ENCODE measurements at regions not wholly inside any gene's neighbourhood (a gene's known extent, or its start where the extent isn't known, plus 50 kb on each side); places are given as distances from the start of the nearest gene placed in this dataset.

DNA sequence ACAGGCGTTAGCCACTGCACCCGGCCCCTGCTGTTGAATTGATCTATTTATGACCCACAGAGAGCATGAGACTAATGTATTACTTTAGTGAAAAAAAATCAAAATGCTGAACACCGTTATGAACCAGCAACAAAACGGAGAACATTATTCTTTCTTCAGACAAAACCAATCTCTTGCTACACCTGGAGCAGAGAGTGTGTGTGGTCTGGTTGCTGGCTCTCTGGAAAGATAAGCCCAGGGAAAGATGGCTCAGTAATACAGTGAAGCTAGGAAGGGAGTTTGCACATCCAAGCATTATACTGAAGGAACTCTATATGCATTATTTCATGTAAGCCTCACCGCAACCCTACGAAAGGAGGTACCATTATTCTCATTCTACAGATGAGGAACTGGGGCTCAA, 117.0 kb downstream of the GLUL start:
- DNase-seq (ENCODE audit: low read depth, low spot score) = no peak
- no peaks in the 10 kb centered on the region for H3K36me3 ChIP-seq (ENCODE audit: control insufficient read depth in 2 of 2, extremely low read depth in 1 of 2, insufficient read depth in 2 of 2, low read length in 2 of 2)
- no peaks in the 10 kb centered on the region for H3K9me1 ChIP-seq (ENCODE audit: control insufficient read depth, extremely low read depth, insufficient read depth, low read length)
- no peak overlapping the region for H2AFZ ChIP-seq (ENCODE audit: control insufficient read depth, low read length)
- no peaks in the 10 kb centered on the region for H3K79me2 ChIP-seq (ENCODE audit: control insufficient read depth, insufficient read depth, low read length)
- no peak overlapping the region for H3K4me2 ChIP-seq (ENCODE audit: control insufficient read depth, extremely low read depth, insufficient read depth, low read depth, low read length)
- H3K4me1 ChIP-seq (ENCODE audit: control insufficient read depth, extremely low read depth, insufficient read depth, low read length) = no peaks in the 10 kb centered on the region
- H4K20me1 ChIP-seq (ENCODE audit: control insufficient read depth, extremely low read depth, insufficient read depth, low read length) = no peaks in the 10 kb centered on the region
- TF ChIP-seq, protein P1, sequence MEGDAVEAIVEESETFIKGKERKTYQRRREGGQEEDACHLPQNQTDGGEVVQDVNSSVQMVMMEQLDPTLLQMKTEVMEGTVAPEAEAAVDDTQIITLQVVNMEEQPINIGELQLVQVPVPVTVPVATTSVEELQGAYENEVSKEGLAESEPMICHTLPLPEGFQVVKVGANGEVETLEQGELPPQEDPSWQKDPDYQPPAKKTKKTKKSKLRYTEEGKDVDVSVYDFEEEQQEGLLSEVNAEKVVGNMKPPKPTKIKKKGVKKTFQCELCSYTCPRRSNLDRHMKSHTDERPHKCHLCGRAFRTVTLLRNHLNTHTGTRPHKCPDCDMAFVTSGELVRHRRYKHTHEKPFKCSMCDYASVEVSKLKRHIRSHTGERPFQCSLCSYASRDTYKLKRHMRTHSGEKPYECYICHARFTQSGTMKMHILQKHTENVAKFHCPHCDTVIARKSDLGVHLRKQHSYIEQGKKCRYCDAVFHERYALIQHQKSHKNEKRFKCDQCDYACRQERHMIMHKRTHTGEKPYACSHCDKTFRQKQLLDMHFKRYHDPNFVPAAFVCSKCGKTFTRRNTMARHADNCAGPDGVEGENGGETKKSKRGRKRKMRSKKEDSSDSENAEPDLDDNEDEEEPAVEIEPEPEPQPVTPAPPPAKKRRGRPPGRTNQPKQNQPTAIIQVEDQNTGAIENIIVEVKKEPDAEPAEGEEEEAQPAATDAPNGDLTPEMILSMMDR (optimal IDR thresholded peaks at IDR 0.05 in 1 of 3, IDR thresholded peaks at IDR 0.05 in 1 of 3, conservative IDR thresholded peaks at IDR 0.05 in 1 of 3; ENCODE audit: extremely low read depth in 1 of 3, insufficient read depth in 2 of 3, low read length in 3 of 3) = no peak
- TF ChIP-seq EZH2 (IDR thresholded peaks at IDR 0.05; ENCODE audit: low read length) = no peak
- no peak overlapping the region for H3K27ac ChIP-seq (ENCODE audit: control insufficient read depth, insufficient read depth, low read length)
- FAIRE-seq = no peak
- dilution Hi-C loops (cut with MboI; ENCODE audit: extremely low pct_ligation_motif_present, low sequenced_read_pairs) = no loop called here
- no peaks in the 10 kb centered on the region for H3K27me3 ChIP-seq (ENCODE audit: control insufficient read depth, extremely low read depth, insufficient read depth, low read length)
- no peak overlapping the region for H3K9ac ChIP-seq (ENCODE audit: control insufficient read depth, extremely low read depth, insufficient read depth, low read length)
- H3K9me3 ChIP-seq (ENCODE audit: control insufficient read depth, low read depth, low read length) = no peaks in the 10 kb centered on the region
- no peak overlapping the region for H3K4me3 ChIP-seq (ENCODE audit: control insufficient read depth in 2 of 3, extremely low read depth in 1 of 3, insufficient read depth in 2 of 3, low read depth in 1 of 3, low read length in 3 of 3)

DNA sequence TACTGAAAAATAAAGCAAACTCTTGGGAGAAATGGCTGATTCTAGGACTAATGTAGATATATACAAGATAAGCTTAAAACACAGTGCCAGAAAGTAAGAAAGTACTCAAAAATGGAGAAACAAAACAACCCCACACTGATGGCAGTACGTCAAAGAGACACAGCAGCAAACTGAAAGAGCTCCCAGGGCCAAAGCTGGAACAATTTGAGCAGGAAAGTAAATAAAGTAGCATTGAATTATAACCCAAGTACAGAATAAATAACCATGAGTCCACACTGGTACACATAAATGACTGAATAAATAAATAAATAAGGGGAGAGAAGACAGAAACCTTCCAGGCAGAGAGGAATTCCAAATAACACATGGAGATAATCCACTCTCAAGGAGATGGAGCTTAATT, 120.9 kb downstream of the GLUL start:
- H3K9me1 ChIP-seq (ENCODE audit: control insufficient read depth, extremely low read depth, insufficient read depth, low read length) = no peaks in the 10 kb centered on the region
- H3K27me3 ChIP-seq (ENCODE audit: control insufficient read depth, extremely low read depth, insufficient read depth, low read length) = no peaks in the 10 kb centered on the region
- FAIRE-seq = no peak
- H3K27ac ChIP-seq (ENCODE audit: control insufficient read depth, insufficient read depth, low read length) = no peak overlapping the region
- dilution Hi-C loops (cut with MboI; ENCODE audit: extremely low pct_ligation_motif_present, low sequenced_read_pairs) = no loop called here
- H2AFZ ChIP-seq (ENCODE audit: control insufficient read depth, low read length) = no peak overlapping the region
- no peak overlapping the region for H3K9ac ChIP-seq (ENCODE audit: control insufficient read depth, extremely low read depth, insufficient read depth, low read length)
- H3K4me1 ChIP-seq (ENCODE audit: control insufficient read depth, extremely low read depth, insufficient read depth, low read length) = no peaks in the 10 kb centered on the region
- H3K9me3 ChIP-seq (ENCODE audit: control insufficient read depth, low read depth, low read length) = no peaks in the 10 kb centered on the region
- DNase-seq (ENCODE audit: low read depth, low spot score) = no peak
- TF ChIP-seq, protein P1 (optimal IDR thresholded peaks at IDR 0.05 in 1 of 3, IDR thresholded peaks at IDR 0.05 in 1 of 3, conservative IDR thresholded peaks at IDR 0.05 in 1 of 3; ENCODE audit: extremely low read depth in 1 of 3, insufficient read depth in 2 of 3, low read length in 3 of 3) = no peak
- no peak for TF ChIP-seq EZH2 (IDR thresholded peaks at IDR 0.05; ENCODE audit: low read length)
- no peak overlapping the region for H3K4me2 ChIP-seq (ENCODE audit: control insufficient read depth, extremely low read depth, insufficient read depth, low read depth, low read length)
- H3K79me2 ChIP-seq (ENCODE audit: control insufficient read depth, insufficient read depth, low read length) = no peaks in the 10 kb centered on the region
- H4K20me1 ChIP-seq (ENCODE audit: control insufficient read depth, extremely low read depth, insufficient read depth, low read length) = no peaks in the 10 kb centered on the region
- H3K4me3 ChIP-seq (ENCODE audit: control insufficient read depth in 2 of 3, extremely low read depth in 1 of 3, insufficient read depth in 2 of 3, low read depth in 1 of 3, low read length in 3 of 3) = no peak overlapping the region
- no peaks in the 10 kb centered on the region for H3K36me3 ChIP-seq (ENCODE audit: control insufficient read depth in 2 of 2, extremely low read depth in 1 of 2, insufficient read depth in 2 of 2, low read length in 2 of 2)

Measured in keratinocyte (primary cell).